ENCODE measurements at regions not wholly inside any gene's neighbourhood (a gene's known extent, or its start where the extent isn't known, plus 50 kb on each side); places are given as distances from the start of the nearest gene placed in this dataset.

- peaks cover 0 to 3% (median 0%) of the 10 kb centered on the region in 11 donors for H3K9me3 Mint-ChIP-seq
- H3K4me1 Mint-ChIP-seq, result peaks cover 0 to 4% (median 0%) of the 10 kb centered on the region in 7 donors
- no peak overlapping the region for H3K27ac Mint-ChIP-seq
- ATAC-seq (no peak), DNase-seq (no peak)
- H3K27me3 Mint-ChIP-seq, result peaks cover 6 to 20% (median 14%) of the 10 kb centered on the region in 5 donors
- no peaks in the 10 kb centered on the region for H3K36me3 Mint-ChIP-seq
- intact Hi-C loops (cut with micrococcal nuclease), result no loop called here
- Histone ChIP-seq H3K4me3 (ENCODE audit: low read length) (no peak overlapping the region), H3K4me1 (ENCODE audit: control insufficient read depth in 2 of 2, insufficient read depth in 2 of 2, low read length in 2 of 2) (no peaks in the 10 kb centered on the region), H3K27me3 (ENCODE audit: control insufficient read depth in 2 of 2, insufficient read depth in 2 of 2, low read length in 2 of 2) (no peaks in the 10 kb centered on the region), H3K36me3 (ENCODE audit: control insufficient read depth in 2 of 3, insufficient read depth in 3 of 3, low read length in 3 of 3) (no peaks in the 10 kb centered on the region), H3K27ac (ENCODE audit: low read depth, low read length) (no peak overlapping the region), H3K9me3 (ENCODE audit: control insufficient read depth in 2 of 3, low read length in 3 of 3) (no peaks in the 10 kb centered on the region)
- CTCF ChIA-PET, result no interaction called here
- POLR2A ChIA-PET, result no interaction called here
- H3K4me3 Mint-ChIP-seq, result no peak overlapping the region
Measured at GRCh38 chr3:109718850-109719249, 381.5 kb upstream of the DPPA4 start.

GRCh38 chr3:109728861-109729494 is 391.6 kb upstream of the DPPA4 start:
- no peak overlapping the region for H3K4me3 Mint-ChIP-seq
- DNase-seq (no peak), ATAC-seq (no peak)
- ChIA-PET CTCF (interaction anchor here (0.6 to 1.8 kb wide), 6 partner anchors 9 to 1810 kb away, joined by 3 to 11 read pairs (median 3); no protein-coding TSS in a partner anchor), POLR2A (no interaction called here)
- no peak overlapping the region for H3K27ac ChIP-seq (ENCODE audit: low read depth, low read length)
- H3K4me3 ChIP-seq (ENCODE audit: low read length), result no peak overlapping the region
- H3K27me3 Mint-ChIP-seq, result no peaks in the 10 kb centered on the region
- intact Hi-C loops (cut with micrococcal nuclease), result no loop called here
- no peak overlapping the region for H3K27ac Mint-ChIP-seq
- H3K36me3 ChIP-seq (ENCODE audit: control insufficient read depth in 2 of 3, insufficient read depth in 3 of 3, low read length in 3 of 3), result no peaks in the 10 kb centered on the region
- peaks cover 0 to 12% (median 4%) of the 10 kb centered on the region in 7 donors for H3K4me1 Mint-ChIP-seq
- no peaks in the 10 kb centered on the region for H3K36me3 Mint-ChIP-seq
- H3K4me1 ChIP-seq (ENCODE audit: control insufficient read depth in 2 of 2, insufficient read depth in 2 of 2, low read length in 2 of 2), result no peaks in the 10 kb centered on the region
- peaks cover 0 to 3% (median 0%) of the 10 kb centered on the region in 11 donors for H3K9me3 Mint-ChIP-seq
- no peaks in the 10 kb centered on the region for H3K9me3 ChIP-seq (ENCODE audit: control insufficient read depth in 2 of 3, low read length in 3 of 3)
- no peaks in the 10 kb centered on the region for H3K27me3 ChIP-seq (ENCODE audit: control insufficient read depth in 2 of 2, insufficient read depth in 2 of 2, low read length in 2 of 2)

DNA sequence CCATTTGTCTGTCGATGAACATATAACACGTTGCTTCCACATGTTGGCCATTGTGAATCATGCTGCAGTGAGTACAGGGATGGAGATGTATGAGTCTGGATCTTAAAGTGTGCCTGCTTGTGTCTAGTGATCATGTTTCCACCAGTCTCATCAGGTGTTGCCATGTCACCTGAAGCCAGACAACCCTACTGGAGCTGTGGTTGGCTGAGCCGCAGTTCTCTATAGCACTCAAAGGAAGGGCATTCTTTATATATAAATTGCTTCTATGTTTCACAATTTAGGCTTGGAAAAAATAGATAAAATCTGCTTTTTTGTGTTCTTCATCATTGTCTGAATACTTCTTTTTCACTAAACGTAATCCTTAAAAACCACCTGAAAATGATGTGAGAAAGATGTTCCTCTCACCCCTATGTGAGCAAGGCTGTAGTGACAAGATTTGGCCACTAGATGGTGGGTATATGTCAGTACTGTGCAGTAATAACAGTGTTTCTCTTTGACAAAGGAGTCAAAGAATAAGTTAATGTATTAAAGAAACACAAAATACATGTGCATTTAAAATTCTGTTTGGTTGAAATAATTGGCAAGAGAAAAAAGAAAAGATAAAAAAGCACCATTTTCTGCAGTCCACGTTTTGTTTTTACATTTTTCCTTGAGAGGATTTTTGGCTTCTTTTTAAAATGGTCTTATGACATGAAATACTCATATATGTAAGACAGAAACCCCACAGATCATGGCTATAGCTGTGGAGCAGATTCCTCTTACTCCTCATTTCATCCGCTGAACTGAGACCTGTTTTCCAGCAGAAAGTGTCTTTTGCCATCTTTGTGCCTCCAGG is 394.5 kb upstream of the DPPA4 start:
- H3K27ac Mint-ChIP-seq, result no peak overlapping the region
- ATAC-seq, result peak; percentile 87
- intact Hi-C loops (cut with micrococcal nuclease), result loop anchor here (1.0 to 10.0 kb wide), 12 partner anchors 75 to 1883 kb away; no protein-coding TSS in a partner anchor

GRCh38 chr3:109743981-109744380 is 406.6 kb upstream of the DPPA4 start:
- CTCF ChIA-PET, result interaction anchor here (0.9 to 1.0 kb wide), 2 partner anchors 62 to 571 kb away, joined by 3 read pairs; no protein-coding TSS in a partner anchor
- peaks cover 0 to 6% (median 0%) of the 10 kb centered on the region in 11 donors for H3K9me3 Mint-ChIP-seq

More for the DNA sequence above, 394.5 kb upstream of the DPPA4 start:
- CTCF ChIA-PET, result interaction anchor here (0.7 to 1.4 kb wide), 2 partner anchors 583 to 1310 kb away, joined by 3 read pairs; no protein-coding TSS in a partner anchor
- peak; percentile 11 to 68 (median 55) for DNase-seq
- Mint-ChIP-seq H3K4me3 (no peak overlapping the region), H3K4me1 (peaks cover 0 to 12% (median 4%) of the 10 kb centered on the region in 7 donors), H3K27me3 (no peaks in the 10 kb centered on the region), H3K36me3 (peaks cover 0 to 4% (median 2%) of the 10 kb centered on the region in 5 donors), H3K9me3 (peaks cover 0 to 11% (median 4%) of the 10 kb centered on the region in 11 donors)
- Histone ChIP-seq H3K9me3 (ENCODE audit: control insufficient read depth in 2 of 3, low read length in 3 of 3) (peaks cover 0 to 1% (median 0%) of the 10 kb centered on the region in 3 experiments), H3K4me3 (ENCODE audit: low read length) (no peak overlapping the region), H3K36me3 (ENCODE audit: control insufficient read depth in 2 of 3, insufficient read depth in 3 of 3, low read length in 3 of 3) (no peaks in the 10 kb centered on the region), H3K27ac (ENCODE audit: low read depth, low read length) (no peak overlapping the region), H3K27me3 (ENCODE audit: control insufficient read depth in 2 of 2, insufficient read depth in 2 of 2, low read length in 2 of 2) (no peaks in the 10 kb centered on the region), H3K4me1 (ENCODE audit: control insufficient read depth in 2 of 2, insufficient read depth in 2 of 2, low read length in 2 of 2) (no peaks in the 10 kb centered on the region)
- POLR2A ChIA-PET, result no interaction called here

GRCh38 chr3:109772520-109772919 is 435.2 kb upstream of the DPPA4 start:
- Mint-ChIP-seq H3K9me3 (peaks cover 0 to 16% (median 8%) of the 10 kb centered on the region in 11 donors), H3K4me1 (peaks cover 0 to 27% (median 22%) of the 10 kb centered on the region in 7 donors), H3K36me3 (peaks cover 0 to 12% (median 0%) of the 10 kb centered on the region in 5 donors), H3K27me3 (no peaks in the 10 kb centered on the region), H3K4me3 (peak overlapping the region in 1 of 10 donors; percentile 10), H3K27ac (no peak overlapping the region)
- H3K27ac ChIP-seq (ENCODE audit: low read depth, low read length), result no peak overlapping the region
- no peak for DNase-seq
- ATAC-seq, result no peak
- ChIA-PET CTCF (no interaction called here), POLR2A (no interaction called here)
- no peaks in the 10 kb centered on the region for H3K4me1 ChIP-seq (ENCODE audit: control insufficient read depth in 2 of 2, insufficient read depth in 2 of 2, low read length in 2 of 2)
- H3K36me3 ChIP-seq (ENCODE audit: control insufficient read depth in 2 of 3, insufficient read depth in 3 of 3, low read length in 3 of 3), result no peaks in the 10 kb centered on the region
- no peaks in the 10 kb centered on the region for H3K9me3 ChIP-seq (ENCODE audit: control insufficient read depth in 2 of 3, low read length in 3 of 3)
- no peak overlapping the region for H3K4me3 ChIP-seq (ENCODE audit: low read length)
- no peaks in the 10 kb centered on the region for H3K27me3 ChIP-seq (ENCODE audit: control insufficient read depth in 2 of 2, insufficient read depth in 2 of 2, low read length in 2 of 2)
- intact Hi-C loops (cut with micrococcal nuclease), result loop anchor here in 1 of 2 donors (5.0 kb wide), 1 partner anchor 35 kb away; no protein-coding TSS in a partner anchor

More at GRCh38 chr3:109743981-109744380, 406.6 kb upstream of the DPPA4 start:
- peaks cover 0 to 3% (median 0%) of the 10 kb centered on the region in 5 donors for H3K36me3 Mint-ChIP-seq
- peaks cover 0 to 4% (median 0%) of the 10 kb centered on the region in 7 donors for H3K4me1 Mint-ChIP-seq
- H3K27ac Mint-ChIP-seq, result no peak overlapping the region
- intact Hi-C loops (cut with micrococcal nuclease), result no loop called here
- DNase-seq (no peak), ATAC-seq (no peak)
- no peaks in the 10 kb centered on the region for H3K27me3 Mint-ChIP-seq
- Histone ChIP-seq H3K27me3 (ENCODE audit: control insufficient read depth in 2 of 2, insufficient read depth in 2 of 2, low read length in 2 of 2) (no peaks in the 10 kb centered on the region), H3K36me3 (ENCODE audit: control insufficient read depth in 2 of 3, insufficient read depth in 3 of 3, low read length in 3 of 3) (no peaks in the 10 kb centered on the region), H3K4me1 (ENCODE audit: control insufficient read depth in 2 of 2, insufficient read depth in 2 of 2, low read length in 2 of 2) (no peaks in the 10 kb centered on the region), H3K9me3 (ENCODE audit: control insufficient read depth in 2 of 3, low read length in 3 of 3) (no peaks in the 10 kb centered on the region), H3K27ac (ENCODE audit: low read depth, low read length) (no peak overlapping the region), H3K4me3 (ENCODE audit: low read length) (no peak overlapping the region)
- H3K4me3 Mint-ChIP-seq, result no peak overlapping the region
- POLR2A ChIA-PET, result no interaction called here

DNA sequence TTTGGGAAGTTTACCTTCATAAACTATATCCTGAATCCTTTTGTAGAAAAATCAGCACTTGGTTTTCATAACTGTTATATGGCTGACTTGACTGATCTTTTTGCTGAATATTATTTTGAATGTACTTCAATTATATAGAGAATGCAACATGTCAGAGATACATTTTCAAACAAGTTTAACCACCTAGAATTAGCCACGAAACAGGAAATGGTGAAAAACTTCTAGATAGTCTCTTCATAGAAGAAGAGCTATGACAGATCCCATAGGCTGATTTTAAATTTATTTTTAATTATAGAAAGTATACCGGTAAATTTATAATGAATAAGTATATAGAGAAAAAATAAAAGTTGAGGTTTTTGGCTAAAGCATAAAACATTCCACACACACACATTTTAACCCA is 436.8 kb upstream of the DPPA4 start:
- intact Hi-C loops (cut with micrococcal nuclease), result loop anchor here in 1 of 2 donors (5.0 kb wide), 1 partner anchor 33 kb away; no protein-coding TSS in a partner anchor
- Mint-ChIP-seq H3K27me3 (no peaks in the 10 kb centered on the region), H3K4me3 (peak overlapping the region in 2 of 10 donors; percentile 3 to 17), H3K36me3 (peaks cover 0 to 12% (median 4%) of the 10 kb centered on the region in 5 donors), H3K27ac (peak overlapping the region in 5 of 9 donors; percentile 5 to 46 (median 16)), H3K9me3 (peaks cover 5 to 28% (median 17%) of the 10 kb centered on the region in 11 donors), H3K4me1 (peaks cover 0 to 27% (median 22%) of the 10 kb centered on the region in 7 donors)
- POLR2A ChIA-PET, result no interaction called here
- DNase-seq (peak in 3 of 9 donors; percentile 2 to 16 (median 11)), ATAC-seq (no peak)
- H3K27me3 ChIP-seq (ENCODE audit: control insufficient read depth in 2 of 2, insufficient read depth in 2 of 2, low read length in 2 of 2), result no peaks in the 10 kb centered on the region
- no peak overlapping the region for H3K27ac ChIP-seq (ENCODE audit: low read depth, low read length)
- H3K36me3 ChIP-seq (ENCODE audit: control insufficient read depth in 2 of 3, insufficient read depth in 3 of 3, low read length in 3 of 3), result no peaks in the 10 kb centered on the region
- H3K9me3 ChIP-seq (ENCODE audit: control insufficient read depth in 2 of 3, low read length in 3 of 3), result peaks cover 0 to 7% (median 0%) of the 10 kb centered on the region in 3 experiments
- H3K4me3 ChIP-seq (ENCODE audit: low read length), result no peak overlapping the region
- no peaks in the 10 kb centered on the region for H3K4me1 ChIP-seq (ENCODE audit: control insufficient read depth in 2 of 2, insufficient read depth in 2 of 2, low read length in 2 of 2)
- CTCF ChIA-PET, result no interaction called here

All from naive thymus-derived CD4-positive, alpha-beta T cell (primary cell).